ENCODE measurements at regions not wholly inside any gene's neighbourhood (a gene's known extent, or its start where the extent isn't known, plus 50 kb on each side); places are given as distances from the start of the nearest gene placed in this dataset.

DNA sequence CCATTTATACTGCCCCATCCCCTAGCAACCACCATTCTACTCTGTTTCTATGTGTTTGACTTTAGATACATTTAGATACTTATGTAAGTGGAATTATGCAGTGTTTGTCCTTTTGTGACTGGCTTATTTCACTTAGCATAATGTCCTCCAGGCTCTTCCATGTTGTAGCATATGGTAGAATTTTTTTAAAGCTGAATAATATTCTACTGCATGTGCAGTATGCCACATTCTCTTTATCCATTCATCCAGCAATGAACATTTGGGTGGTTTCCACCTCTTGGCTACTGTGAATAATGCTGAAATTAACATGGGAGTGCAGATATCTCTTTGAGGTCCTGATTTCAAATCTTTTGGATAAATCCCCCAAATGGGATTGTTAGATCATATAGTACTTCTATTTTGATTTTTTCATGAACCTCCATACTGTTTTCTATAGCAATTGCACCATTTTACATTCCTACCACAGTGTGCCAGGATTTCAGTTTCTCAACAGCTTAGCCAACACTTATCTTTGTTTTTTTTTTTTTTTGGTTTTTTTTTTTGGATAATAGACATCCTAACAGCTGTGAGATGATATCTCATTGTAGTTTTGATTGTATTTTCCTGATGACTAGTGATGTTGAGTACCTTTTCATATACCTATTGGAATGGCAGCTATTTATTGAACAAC lies 105.9 kb upstream of the LNX1 start:
- Histone ChIP-seq H3K4me3 (replicated peaks; ENCODE audit: low read depth, low read length) (no peak overlapping the region), H3K27me3 (replicated peaks; ENCODE audit: control insufficient read depth, insufficient read depth, low read length) (no peaks in the 10 kb centered on the region), H3K36me3 (ENCODE audit: control insufficient read depth, insufficient read depth, low read length) (no peaks in the 10 kb centered on the region)
- TF ChIP-seq, protein P1, sequence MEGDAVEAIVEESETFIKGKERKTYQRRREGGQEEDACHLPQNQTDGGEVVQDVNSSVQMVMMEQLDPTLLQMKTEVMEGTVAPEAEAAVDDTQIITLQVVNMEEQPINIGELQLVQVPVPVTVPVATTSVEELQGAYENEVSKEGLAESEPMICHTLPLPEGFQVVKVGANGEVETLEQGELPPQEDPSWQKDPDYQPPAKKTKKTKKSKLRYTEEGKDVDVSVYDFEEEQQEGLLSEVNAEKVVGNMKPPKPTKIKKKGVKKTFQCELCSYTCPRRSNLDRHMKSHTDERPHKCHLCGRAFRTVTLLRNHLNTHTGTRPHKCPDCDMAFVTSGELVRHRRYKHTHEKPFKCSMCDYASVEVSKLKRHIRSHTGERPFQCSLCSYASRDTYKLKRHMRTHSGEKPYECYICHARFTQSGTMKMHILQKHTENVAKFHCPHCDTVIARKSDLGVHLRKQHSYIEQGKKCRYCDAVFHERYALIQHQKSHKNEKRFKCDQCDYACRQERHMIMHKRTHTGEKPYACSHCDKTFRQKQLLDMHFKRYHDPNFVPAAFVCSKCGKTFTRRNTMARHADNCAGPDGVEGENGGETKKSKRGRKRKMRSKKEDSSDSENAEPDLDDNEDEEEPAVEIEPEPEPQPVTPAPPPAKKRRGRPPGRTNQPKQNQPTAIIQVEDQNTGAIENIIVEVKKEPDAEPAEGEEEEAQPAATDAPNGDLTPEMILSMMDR (IDR thresholded peaks at IDR 0.05; ENCODE audit: insufficient read depth, low read length, poor library complexity, severe bottlenecking) = no peak
- DNase-seq (ENCODE audit: extremely low read depth, insufficient read length) = no peak

DNA sequence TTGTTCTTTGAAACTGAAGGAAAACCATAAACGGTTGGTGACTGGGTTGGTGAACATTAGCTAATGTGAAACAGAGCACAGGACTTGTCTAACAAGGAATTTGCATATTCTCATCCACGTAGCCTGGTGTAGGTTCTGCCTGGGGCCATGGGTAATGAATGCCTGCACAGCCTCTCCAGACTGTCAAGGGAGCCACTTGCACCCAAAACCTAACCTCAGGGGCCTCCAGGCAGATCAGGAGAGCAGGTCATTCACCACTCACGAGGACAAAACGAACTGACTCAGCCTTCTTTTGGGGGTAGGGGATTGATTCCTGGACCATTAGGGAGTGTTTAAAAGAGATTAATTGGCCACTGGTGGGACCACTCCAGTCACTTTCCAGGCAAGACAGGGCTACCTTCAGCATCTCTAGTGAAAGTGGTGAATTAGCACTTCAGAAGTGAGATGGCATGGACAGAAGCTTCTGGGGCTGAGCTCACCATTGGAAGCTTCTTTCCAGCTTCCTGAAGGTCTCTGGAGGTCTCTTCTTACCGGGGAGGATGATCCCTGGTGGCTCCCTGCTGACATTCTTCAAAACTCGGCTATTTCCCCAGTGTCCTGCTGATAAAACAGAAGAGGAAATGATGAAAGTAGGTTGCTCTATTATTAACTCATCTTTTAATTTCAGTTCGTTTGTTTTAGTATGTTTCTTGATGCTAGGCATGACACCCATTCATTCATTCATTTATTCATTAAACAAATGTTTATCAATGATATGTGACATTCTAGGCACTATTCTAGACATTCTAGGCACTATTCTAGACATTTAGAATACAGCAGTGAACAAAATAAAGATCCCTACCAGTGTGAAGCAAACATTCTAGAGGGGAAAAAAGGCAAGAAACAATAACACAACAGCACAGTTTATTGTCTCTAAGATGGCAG lies 104.5 kb upstream of the LNX1 start:
- Histone ChIP-seq H3K27me3 (replicated peaks; ENCODE audit: control insufficient read depth, insufficient read depth, low read length) (no peaks in the 10 kb centered on the region), H3K4me3 (replicated peaks; ENCODE audit: low read depth, low read length) (no peak overlapping the region), H3K36me3 (ENCODE audit: control insufficient read depth, insufficient read depth, low read length) (no peaks in the 10 kb centered on the region)
- no peak for DNase-seq (ENCODE audit: extremely low read depth, insufficient read length)
- TF ChIP-seq, protein P1 (IDR thresholded peaks at IDR 0.05; ENCODE audit: insufficient read depth, low read length, poor library complexity, severe bottlenecking) = no peak

DNA sequence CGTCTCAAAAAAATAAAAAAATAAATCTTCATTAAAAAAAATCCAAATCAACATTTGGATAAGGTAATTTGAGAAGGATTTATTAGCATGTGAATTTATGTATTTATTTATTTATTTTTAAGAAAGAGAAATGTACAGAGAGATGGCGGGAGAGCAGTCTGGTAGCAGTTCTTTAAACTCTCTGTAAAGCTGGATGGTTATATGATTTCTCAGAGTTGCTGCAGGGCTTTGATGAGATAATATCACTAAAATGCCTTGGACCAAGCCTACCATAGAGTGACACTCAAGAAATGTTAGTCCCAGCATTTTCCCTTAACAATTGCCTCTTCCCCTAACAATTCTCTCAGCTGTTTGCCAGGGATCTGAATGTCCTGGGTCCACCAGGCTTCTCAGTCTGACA lies 103.4 kb upstream of the LNX1 start:
- no peak for DNase-seq (ENCODE audit: extremely low read depth, insufficient read length)
- TF ChIP-seq, protein P1 (IDR thresholded peaks at IDR 0.05; ENCODE audit: insufficient read depth, low read length, poor library complexity, severe bottlenecking) = no peak
- Histone ChIP-seq H3K36me3 (ENCODE audit: control insufficient read depth, insufficient read depth, low read length) (no peaks in the 10 kb centered on the region), H3K4me3 (replicated peaks; ENCODE audit: low read depth, low read length) (no peak overlapping the region), H3K27me3 (replicated peaks; ENCODE audit: control insufficient read depth, insufficient read depth, low read length) (no peaks in the 10 kb centered on the region)

DNA sequence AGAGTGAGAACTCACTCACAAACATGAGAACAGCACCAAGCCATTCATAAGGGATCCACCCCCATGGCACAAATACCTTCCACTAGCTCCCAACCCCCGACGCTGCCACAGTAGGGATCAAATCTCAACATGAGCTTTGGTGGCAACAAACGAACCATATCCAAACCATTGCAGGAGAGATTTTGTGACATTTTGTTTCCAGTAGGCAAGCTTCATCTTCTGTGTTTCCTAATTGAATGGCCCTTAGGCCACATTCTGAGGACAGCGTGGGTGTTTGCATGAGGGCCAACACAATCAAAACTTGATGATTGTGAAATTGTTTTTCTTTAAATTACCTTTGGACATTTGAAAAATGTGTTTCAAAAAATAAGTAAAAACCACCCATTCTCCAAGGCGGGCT lies 102.6 kb upstream of the LNX1 start:
- Histone ChIP-seq H3K27me3 (replicated peaks; ENCODE audit: control insufficient read depth, insufficient read depth, low read length) (no peaks in the 10 kb centered on the region), H3K4me3 (replicated peaks; ENCODE audit: low read depth, low read length) (no peak overlapping the region), H3K36me3 (ENCODE audit: control insufficient read depth, insufficient read depth, low read length) (no peaks in the 10 kb centered on the region)
- DNase-seq (ENCODE audit: extremely low read depth, insufficient read length) = no peak
- TF ChIP-seq, protein P1 (IDR thresholded peaks at IDR 0.05; ENCODE audit: insufficient read depth, low read length, poor library complexity, severe bottlenecking) = no peak

DNA sequence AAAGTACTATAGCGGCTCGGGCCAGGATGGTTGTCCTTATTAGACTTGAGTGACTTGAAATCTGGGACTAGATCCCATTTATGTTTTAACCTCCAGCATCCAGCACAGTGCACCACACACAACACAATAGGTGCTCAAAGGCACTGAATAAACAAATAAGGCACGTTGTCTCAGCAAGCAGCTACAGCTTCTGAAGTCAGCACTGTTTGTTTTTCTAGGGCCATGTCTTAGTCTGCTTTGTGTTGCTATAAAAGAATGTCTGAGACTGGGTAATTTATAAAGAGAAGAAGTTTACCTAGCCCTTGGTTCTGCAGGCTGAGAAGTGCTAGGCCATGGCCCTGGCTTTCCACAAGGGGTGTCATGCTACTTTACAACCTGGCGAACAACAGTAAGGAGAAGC lies 102.1 kb upstream of the LNX1 start:
- TF ChIP-seq, protein P1 (IDR thresholded peaks at IDR 0.05; ENCODE audit: insufficient read depth, low read length, poor library complexity, severe bottlenecking) = no peak
- Histone ChIP-seq H3K27me3 (replicated peaks; ENCODE audit: control insufficient read depth, insufficient read depth, low read length) (no peaks in the 10 kb centered on the region), H3K36me3 (ENCODE audit: control insufficient read depth, insufficient read depth, low read length) (no peaks in the 10 kb centered on the region), H3K4me3 (replicated peaks; ENCODE audit: low read depth, low read length) (no peak overlapping the region)
- DNase-seq (ENCODE audit: extremely low read depth, insufficient read length) = no peak

All from GM06990 (cell line).